Upper lobe of right lung (tissue), 1 donor: ENCODE measurements at regions not wholly inside any gene's neighbourhood (a gene's known extent, or its start where the extent isn't known, plus 50 kb on each side); places are given as distances from the start of the nearest gene placed in this dataset.

Source experiments
- ATAC-seq: fragments of 200-7000 bp; cut with Tn5 transposase; one replicate; pipeline ENCODE4 v1.9.1; 2020; ENCODE audit warnings: mild to moderate bottlenecking, moderate library complexity
- DNase-seq: peaks from one replicate; pipeline ENCODE4 v3.0.0-alpha.2; 2020
- H3K27ac ChIP-seq: fragments of 200-600 bp; one replicate; pipeline ENCODE4 v1.8.0; 2022
- H3K27me3 ChIP-seq: fragments of 200-600 bp; one replicate; pipeline ENCODE4 v1.8.0; 2022; ENCODE audit warnings: mild to moderate bottlenecking
- H3K36me3 ChIP-seq: fragments of 200-600 bp; one replicate; pipeline ENCODE4 v1.8.0; 2022
- H3K4me1 ChIP-seq: fragments of 200-600 bp; one replicate; pipeline ENCODE4 v1.8.0; 2022
- H3K4me3 ChIP-seq: fragments of 200-600 bp; one replicate; pipeline ENCODE4 v1.8.0; 2022; ENCODE audit warnings: mild to moderate bottlenecking
- H3K9me3 ChIP-seq: fragments of 200-600 bp; one replicate; pipeline ENCODE4 v1.8.0; 2022
- CTCF ChIP-seq: fragments of 200-600 bp; IDR thresholded peaks from one replicate; pipeline ENCODE4 v1.8.0; 2022; ENCODE audit warnings: antibody characterized with exemption
- intact Hi-C: fragments of 100-400 bp; cut with DNase I; formaldehyde crosslinking; loops from one replicate; pipeline ENCODE4 v1.11.0; 2022
- donor health status: DM: no; HTN: yes; CAD: no; lungs with severe emphysema.

- Histone ChIP-seq H3K4me3 (no peak overlapping the region), H3K9me3 (no peaks in the 10 kb centered on the region), H3K4me1 (no peaks in the 10 kb centered on the region), H3K27ac (no peak overlapping the region), H3K36me3 (no peaks in the 10 kb centered on the region), H3K27me3 (no peaks in the 10 kb centered on the region)
- TF ChIP-seq CTCF, result no peak
- ATAC-seq (no peak), DNase-seq (no peak)
- intact Hi-C loops, result no loop called here
Measured at GRCh38 chr18:51908598-51908944, 431.4 kb upstream of the DCC start.

GRCh38 chr18:51911584-51911983 is 428.4 kb upstream of the DCC start:
- no peak overlapping the region for H3K4me3 ChIP-seq
- H3K27me3 ChIP-seq, result no peaks in the 10 kb centered on the region
- H3K9me3 ChIP-seq, result no peaks in the 10 kb centered on the region
- no peak for DNase-seq
- intact Hi-C loops, result no loop called here
- ATAC-seq, result no peak
- H3K36me3 ChIP-seq, result no peaks in the 10 kb centered on the region
- no peak overlapping the region for H3K27ac ChIP-seq
- TF ChIP-seq CTCF, result no peak
- H3K4me1 ChIP-seq, result no peaks in the 10 kb centered on the region

GRCh38 chr18:51912381-51912780 is 427.6 kb upstream of the DCC start:
- intact Hi-C loops, result no loop called here
- no peak for ATAC-seq
- no peak overlapping the region for H3K27ac ChIP-seq

GRCh38 chr18:51915176-51915575 is 424.8 kb upstream of the DCC start:
- no peak for TF ChIP-seq CTCF
- no peak for DNase-seq

More at GRCh38 chr18:51912381-51912780, 427.6 kb upstream of the DCC start:
- no peaks in the 10 kb centered on the region for H3K4me1 ChIP-seq
- H3K4me3 ChIP-seq, result no peak overlapping the region
- no peak for DNase-seq
- H3K27me3 ChIP-seq, result no peaks in the 10 kb centered on the region
- H3K36me3 ChIP-seq, result no peaks in the 10 kb centered on the region
- no peaks in the 10 kb centered on the region for H3K9me3 ChIP-seq
- no peak for TF ChIP-seq CTCF

GRCh38 chr18:51921862-51922261 is 418.1 kb upstream of the DCC start:
- DNase-seq (no peak), ATAC-seq (no peak)
- H3K4me3 ChIP-seq, result no peak overlapping the region
- H3K36me3 ChIP-seq, result no peaks in the 10 kb centered on the region
- H3K27me3 ChIP-seq, result no peaks in the 10 kb centered on the region
- peaks cover 8% of the 10 kb centered on the region for H3K9me3 ChIP-seq
- intact Hi-C loops, result no loop called here
- TF ChIP-seq CTCF, result no peak
- H3K4me1 ChIP-seq, result no peaks in the 10 kb centered on the region
- H3K27ac ChIP-seq, result no peak overlapping the region

More at GRCh38 chr18:51915176-51915575, 424.8 kb upstream of the DCC start:
- no peak overlapping the region for H3K4me3 ChIP-seq
- no peaks in the 10 kb centered on the region for H3K4me1 ChIP-seq
- no peaks in the 10 kb centered on the region for H3K9me3 ChIP-seq
- ATAC-seq, result no peak
- no peaks in the 10 kb centered on the region for H3K36me3 ChIP-seq
- intact Hi-C loops, result no loop called here
- H3K27ac ChIP-seq, result no peak overlapping the region
- no peaks in the 10 kb centered on the region for H3K27me3 ChIP-seq

GRCh38 chr18:51933903-51934302 is 406.1 kb upstream of the DCC start:
- no peak for TF ChIP-seq CTCF
- Histone ChIP-seq H3K27ac (no peak overlapping the region), H3K9me3 (no peaks in the 10 kb centered on the region), H3K4me3 (no peak overlapping the region), H3K36me3 (no peaks in the 10 kb centered on the region), H3K4me1 (no peaks in the 10 kb centered on the region), H3K27me3 (no peaks in the 10 kb centered on the region)
- DNase-seq, result no peak
- no peak for ATAC-seq
- intact Hi-C loops, result no loop called here
